ENCODE measurements at regions not wholly inside any gene's neighbourhood (a gene's known extent, or its start where the extent isn't known, plus 50 kb on each side); places are given as distances from the start of the nearest gene placed in this dataset.

DNA sequence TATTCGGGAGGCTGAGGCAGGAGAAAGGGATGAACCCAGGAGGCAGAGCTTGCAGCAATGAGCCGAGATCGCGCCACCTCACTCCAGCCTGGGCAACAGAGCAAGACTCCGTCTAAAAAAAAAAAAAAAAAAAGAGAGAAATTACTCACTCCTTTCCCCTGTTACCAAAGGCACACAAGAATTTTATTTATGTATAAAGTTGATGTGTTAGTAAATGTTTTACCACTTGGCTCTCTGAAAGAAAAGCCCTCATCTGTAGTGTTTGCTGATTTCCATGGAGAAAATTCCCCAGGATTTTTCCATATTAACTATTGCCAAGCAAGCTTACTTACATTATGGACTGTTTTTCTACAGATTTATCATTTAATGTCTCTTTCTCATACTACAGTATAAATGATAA, 142.1 kb upstream of the PABPC4L start:
- TF ChIP-seq, protein P1, sequence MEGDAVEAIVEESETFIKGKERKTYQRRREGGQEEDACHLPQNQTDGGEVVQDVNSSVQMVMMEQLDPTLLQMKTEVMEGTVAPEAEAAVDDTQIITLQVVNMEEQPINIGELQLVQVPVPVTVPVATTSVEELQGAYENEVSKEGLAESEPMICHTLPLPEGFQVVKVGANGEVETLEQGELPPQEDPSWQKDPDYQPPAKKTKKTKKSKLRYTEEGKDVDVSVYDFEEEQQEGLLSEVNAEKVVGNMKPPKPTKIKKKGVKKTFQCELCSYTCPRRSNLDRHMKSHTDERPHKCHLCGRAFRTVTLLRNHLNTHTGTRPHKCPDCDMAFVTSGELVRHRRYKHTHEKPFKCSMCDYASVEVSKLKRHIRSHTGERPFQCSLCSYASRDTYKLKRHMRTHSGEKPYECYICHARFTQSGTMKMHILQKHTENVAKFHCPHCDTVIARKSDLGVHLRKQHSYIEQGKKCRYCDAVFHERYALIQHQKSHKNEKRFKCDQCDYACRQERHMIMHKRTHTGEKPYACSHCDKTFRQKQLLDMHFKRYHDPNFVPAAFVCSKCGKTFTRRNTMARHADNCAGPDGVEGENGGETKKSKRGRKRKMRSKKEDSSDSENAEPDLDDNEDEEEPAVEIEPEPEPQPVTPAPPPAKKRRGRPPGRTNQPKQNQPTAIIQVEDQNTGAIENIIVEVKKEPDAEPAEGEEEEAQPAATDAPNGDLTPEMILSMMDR (conservative IDR thresholded peaks at IDR 0.05 in 1 of 2, IDR thresholded peaks at IDR 0.05 in 1 of 2; ENCODE audit: extremely low read depth in 1 of 2, insufficient read depth in 1 of 2, low read depth in 1 of 2, low read length in 2 of 2), result no peak
- no peak for TF ChIP-seq EZH2 (IDR thresholded peaks at IDR 0.05; ENCODE audit: borderline replicate concordance, low read length)

All from mammary epithelial cell (primary cell).